GM12864 (cell line): ENCODE measurements at regions not wholly inside any gene's neighbourhood (a gene's known extent, or its start where the extent isn't known, plus 50 kb on each side); places are given as distances from the start of the nearest gene placed in this dataset.

ENCODE experiments used
- DNase-seq: peaks from one replicate; pipeline ENCODE4 v3.0.0-alpha.2; 2011; ENCODE audit warnings: low read depth
- H3K4me3 ChIP-seq: 2 replicates; pipeline ENCODE4 v1.5.1; 2011; ENCODE audit warnings: mild to moderate bottlenecking, low read depth, low read length, control low read depth
- CTCF ChIP-seq: IDR thresholded peaks from 2 replicates; pipeline ENCODE4 v1.5.1; 2011; ENCODE audit warnings: low read depth, mild to moderate bottlenecking, moderate library complexity, low read length, control low read depth, inconsistent platforms; ENCODE audit errors: missing control alignments

GRCh38 chr1:68958958-68959357 lies 462.1 kb upstream of the DEPDC1 start:
- H3K4me3 ChIP-seq: no peak overlapping the region
- TF ChIP-seq CTCF: no peak
- no peak for DNase-seq

GRCh38 chr1:68959461-68960030 lies 462.7 kb upstream of the DEPDC1 start:
- H3K4me3 ChIP-seq: no peak overlapping the region
- TF ChIP-seq CTCF: no peak
- no peak for DNase-seq

- no peak overlapping the region for H3K4me3 ChIP-seq
- TF ChIP-seq CTCF: no peak
- no peak for DNase-seq
These were observed 464.3 kb upstream of the DEPDC1 start for GRCh38 chr1:68961143-68961542.

- no peak for DNase-seq
- TF ChIP-seq CTCF: no peak
These were observed 466.5 kb upstream of the DEPDC1 start for GRCh38 chr1:68963353-68963752.

GRCh38 chr1:68969441-68969840 lies 472.6 kb upstream of the DEPDC1 start:
- DNase-seq: no peak
- no peak overlapping the region for H3K4me3 ChIP-seq
- TF ChIP-seq CTCF: no peak

More at GRCh38 chr1:68963353-68963752, 466.5 kb upstream of the DEPDC1 start:
- H3K4me3 ChIP-seq: no peak overlapping the region

GRCh38 chr1:68970571-68970970 lies 473.7 kb upstream of the DEPDC1 start:
- DNase-seq: no peak
- TF ChIP-seq CTCF: no peak
- H3K4me3 ChIP-seq: no peak overlapping the region
